ENCODE measurements at regions not wholly inside any gene's neighbourhood (a gene's known extent, or its start where the extent isn't known, plus 50 kb on each side); places are given as distances from the start of the nearest gene placed in this dataset.

- no peaks in the 10 kb centered on the region for H3K79me1 ChIP-seq (ENCODE audit: insufficient read depth, low read depth, low read length, poor library complexity, severe bottlenecking)
- no peak overlapping the region for H3K4me2 ChIP-seq (ENCODE audit: insufficient read depth, insufficient read length, low read length)
- no peaks in the 10 kb centered on the region for H3K79me2 ChIP-seq (ENCODE audit: insufficient read depth, low read length)
- H2BK5ac ChIP-seq (ENCODE audit: insufficient read length, low read length), result no peak overlapping the region
- no peaks in the 10 kb centered on the region for H3K27me3 ChIP-seq (ENCODE audit: insufficient read depth, low read length)
- H3K23ac ChIP-seq (ENCODE audit: insufficient read length, low read depth, low read length), result no peak overlapping the region
- no peaks in the 10 kb centered on the region for H4K20me1 ChIP-seq (ENCODE audit: control insufficient read depth, insufficient read depth, insufficient read length)
- no peak overlapping the region for H4K91ac ChIP-seq (ENCODE audit: insufficient read length, low read depth, low read length)
- WGBS (ENCODE audit: extremely low coverage, insufficient read length, low lambda C conversion rate), result no CpG with 5 or more reads among the region's 6 CpGs
- Mint-ChIP-seq H3K9me3 (no peaks in the 10 kb centered on the region), H3K27me3 (ENCODE audit: low read depth) (peaks cover 54% of the 10 kb centered on the region), H3K4me1 (no peaks in the 10 kb centered on the region; a peak in 1 of 4 replicates), H3K27ac (no peak overlapping the region), H3K36me3 (ENCODE audit: insufficient read depth in 1 of 3, low read depth in 3 of 3) (no peaks in the 10 kb centered on the region), H3K4me3 (no peak overlapping the region)
- H3K4ac ChIP-seq (ENCODE audit: low read depth, low read length), result no peak overlapping the region
- H3K9me3 ChIP-seq (ENCODE audit: control insufficient read depth, low read depth, low read length), result no peaks in the 10 kb centered on the region
- H3K9ac ChIP-seq (ENCODE audit: extremely low read depth, insufficient read length, low read length), result no peak overlapping the region
- no peak overlapping the region for H2AK5ac ChIP-seq (ENCODE audit: insufficient read length, low read length)
- no peak for DNase-seq
- H4K8ac ChIP-seq (replicated peaks; ENCODE audit: insufficient read length, low read depth, low read length), result no peak overlapping the region
- H3K23me2 ChIP-seq (ENCODE audit: insufficient read length, low read depth, low read length, poor library complexity, severe bottlenecking), result no peaks in the 10 kb centered on the region
- no peak overlapping the region for H2AFZ ChIP-seq (ENCODE audit: low read length)
- no peak overlapping the region for H3K27ac ChIP-seq (ENCODE audit: insufficient read length, low read depth, low read length)
- H2BK15ac ChIP-seq (ENCODE audit: low read depth, low read length), result no peak overlapping the region
- H3K14ac ChIP-seq (ENCODE audit: insufficient read depth, low read length), result no peak overlapping the region
- no peak overlapping the region for H3T11ph ChIP-seq (ENCODE audit: low read length)
- no peak overlapping the region for H2BK20ac ChIP-seq (ENCODE audit: low read depth, low read length, poor library complexity, severe bottlenecking)
- H2BK12ac ChIP-seq (ENCODE audit: insufficient read length, low read depth, low read length), result no peak overlapping the region
- TF ChIP-seq CTCF (conservative IDR thresholded peaks at IDR 0.05), result no peak
- H3K56ac ChIP-seq (ENCODE audit: insufficient read length, low read depth, low read length), result no peak overlapping the region
- H2BK120ac ChIP-seq (ENCODE audit: low read depth, low read length, poor library complexity, severe bottlenecking), result no peak overlapping the region
- H4K5ac ChIP-seq (ENCODE audit: insufficient read length, low read depth, low read length), result no peak overlapping the region
- no peaks in the 10 kb centered on the region for H3K4me1 ChIP-seq (ENCODE audit: insufficient read depth, low read length)
- no peak overlapping the region for H3K18ac ChIP-seq (ENCODE audit: insufficient read length, low read depth, low read length)
Observed at GRCh38 chr20:21613512-21613911, 92.0 kb upstream of the PAX1 start.

Data from H9 (cell line).